ENCODE measurements at regions not wholly inside any gene's neighbourhood (a gene's known extent, or its start where the extent isn't known, plus 50 kb on each side); places are given as distances from the start of the nearest gene placed in this dataset.

DNA sequence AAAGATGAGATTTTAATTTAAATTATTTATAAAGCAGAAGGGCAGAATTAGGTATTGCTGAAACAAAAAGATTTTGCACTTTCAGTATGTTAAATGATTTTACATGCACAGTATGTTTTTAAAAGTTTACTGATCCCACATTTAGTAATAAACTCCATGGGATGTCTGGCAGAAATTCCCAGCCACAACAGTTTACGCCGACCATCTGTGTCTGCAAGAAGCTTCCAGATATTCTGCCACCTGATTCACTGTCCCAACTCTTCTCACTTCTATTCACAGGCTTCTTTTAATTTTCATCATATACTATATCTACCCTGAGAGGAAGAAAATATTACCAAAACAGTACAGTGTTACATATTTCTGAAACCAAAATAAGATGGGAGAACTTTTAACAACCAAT is 115.8 kb upstream of the IQCM start:
- DNase-seq: no peak

DNA sequence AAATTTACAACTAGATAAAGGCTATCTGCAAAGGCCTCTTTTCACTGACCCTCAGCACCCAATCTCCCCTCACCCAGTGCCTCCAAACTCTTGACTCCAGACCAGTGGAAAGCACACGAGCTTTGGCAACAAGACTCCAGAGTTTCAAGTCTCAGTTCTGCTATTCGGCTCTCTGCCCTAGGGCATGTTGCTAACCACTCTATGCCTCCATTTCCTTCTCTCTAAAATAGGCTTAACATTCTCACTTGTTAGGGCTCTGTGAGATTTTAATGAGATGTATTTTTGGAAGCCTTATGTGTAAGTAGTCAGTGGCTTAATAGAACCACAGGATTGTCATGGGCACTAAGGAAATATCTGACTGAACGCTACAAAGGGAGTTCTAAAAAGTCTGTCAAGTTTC is 116.5 kb upstream of the IQCM start:
- DNase-seq: no peak

- no peak for DNase-seq
These were observed 117.5 kb upstream of the IQCM start for GRCh38 chr4:149933120-149933519.

DNA sequence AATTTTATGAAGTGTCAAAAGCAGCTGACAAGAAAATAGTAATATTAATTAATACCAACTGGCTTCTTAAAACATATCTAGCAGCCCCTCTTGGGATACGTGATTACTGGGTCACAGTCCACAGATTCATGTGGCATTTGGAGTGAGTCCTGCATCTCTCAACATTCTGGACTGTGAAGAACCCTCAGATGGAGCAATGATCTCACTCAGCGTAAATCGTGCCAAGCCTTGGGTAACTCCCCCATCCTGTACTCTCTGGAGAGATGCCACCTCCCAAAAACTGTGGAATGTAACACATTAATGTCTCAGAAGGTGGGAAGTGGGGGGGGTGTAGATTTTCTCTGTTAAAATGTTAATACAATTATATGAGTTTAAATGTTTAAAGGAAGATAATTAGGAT is 118.2 kb upstream of the IQCM start:
- no peak for DNase-seq

GRCh38 chr4:149949381-149949780 is 128.9 kb upstream of the DCLK2 start:
- DNase-seq: no peak

DNA sequence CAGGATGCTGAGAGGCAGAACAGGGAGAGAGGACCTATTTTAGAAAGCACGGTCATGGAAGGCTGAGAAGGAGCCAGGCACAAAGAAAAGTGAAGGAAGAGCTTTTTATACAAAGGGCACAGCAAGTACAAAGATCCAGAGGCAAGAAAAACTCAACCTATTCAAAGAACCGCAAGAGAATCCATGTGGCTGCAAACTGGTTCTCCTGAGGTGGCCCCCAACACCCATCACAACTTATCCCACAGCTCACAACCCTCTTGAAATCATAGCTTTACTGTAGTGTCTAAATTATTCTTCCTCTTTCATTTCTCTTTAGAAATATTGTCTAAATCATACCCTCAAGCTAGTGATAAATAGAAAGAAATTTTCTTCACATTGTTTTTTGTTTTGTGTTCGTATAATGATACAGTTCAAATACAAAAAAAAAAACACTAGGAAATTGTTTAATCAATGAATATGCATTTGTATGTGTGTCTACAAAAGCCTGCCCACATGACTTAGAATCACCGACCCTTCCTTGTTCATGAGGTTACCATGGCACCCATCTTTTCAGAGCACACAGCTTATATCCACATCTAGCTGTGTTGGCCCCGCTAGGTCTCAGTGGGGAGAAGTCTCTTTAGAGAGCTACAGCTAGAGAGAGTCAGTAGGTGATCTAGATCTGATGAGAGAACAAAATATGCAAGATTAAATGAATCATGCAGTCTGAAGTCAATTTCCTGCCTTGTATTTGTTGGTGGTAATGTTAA is 126.9 kb upstream of the DCLK2 start:
- DNase-seq: no peak

GRCh38 chr4:149952101-149952500 is 126.1 kb upstream of the DCLK2 start:
- no peak for DNase-seq

GRCh38 chr4:149952716-149953115 is 125.5 kb upstream of the DCLK2 start:
- DNase-seq: no peak

- no peak for DNase-seq
These were observed 122.4 kb upstream of the DCLK2 start for GRCh38 chr4:149955780-149956390.

- no peak for DNase-seq
These were observed 121.6 kb upstream of the DCLK2 start for GRCh38 chr4:149956678-149957077.

DNA sequence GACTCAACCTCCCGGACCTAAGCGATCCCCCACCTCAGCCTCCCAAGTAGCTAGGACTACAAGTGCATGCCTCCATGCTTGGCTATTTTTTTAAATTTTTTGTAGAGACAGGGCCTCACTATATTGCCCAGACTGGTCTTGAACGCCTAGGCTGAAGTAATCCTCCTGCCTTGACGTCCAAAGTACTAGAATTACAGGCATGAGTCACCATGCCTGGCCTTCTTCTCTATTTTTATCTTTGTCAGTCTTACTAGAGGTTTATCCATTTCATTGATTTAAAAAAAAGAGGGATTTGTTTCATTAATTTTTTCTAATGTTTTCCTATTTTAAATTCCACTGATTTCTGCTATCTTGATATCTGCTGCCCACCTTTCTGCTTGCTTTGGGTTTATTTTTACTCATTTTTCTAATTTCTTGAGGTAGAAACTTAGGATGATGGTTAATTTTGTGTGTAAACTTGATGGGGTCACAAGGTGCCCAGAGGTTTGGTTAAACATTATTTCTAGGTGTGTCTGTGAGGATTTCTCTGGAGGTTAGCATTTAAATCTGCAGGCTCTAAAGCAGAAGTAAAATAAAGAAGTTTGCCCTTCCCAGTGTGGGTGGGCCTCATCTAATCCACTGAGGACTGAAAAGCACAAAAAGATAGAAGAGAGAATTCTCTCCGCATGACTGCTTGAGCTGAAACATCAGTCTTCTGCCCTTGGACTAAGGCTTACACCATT is 116.2 kb upstream of the DCLK2 start:
- DNase-seq: no peak

- DNase-seq: no peak
These were observed 114.0 kb upstream of the DCLK2 start for GRCh38 chr4:149964001-149964796.

- no peak for DNase-seq
These were observed 113.0 kb upstream of the DCLK2 start for GRCh38 chr4:149965206-149965605.

DNA sequence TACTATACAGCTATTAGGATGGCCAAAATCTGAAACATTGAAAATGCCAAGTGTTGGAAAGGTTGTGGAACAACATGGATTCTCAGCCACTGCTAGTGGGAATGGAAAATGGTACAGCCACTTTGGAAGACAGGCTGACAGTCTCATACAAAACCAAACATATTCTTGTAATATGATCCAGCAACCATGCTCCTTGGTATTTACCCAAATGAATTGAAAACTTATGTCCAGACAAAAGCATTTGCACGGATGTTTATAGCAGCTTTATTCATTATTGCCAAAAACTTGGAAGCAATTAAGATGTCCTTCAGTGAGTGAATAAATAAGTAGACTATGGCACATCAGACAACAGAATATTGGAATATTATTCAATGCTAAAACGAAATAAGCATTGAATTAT is 105.8 kb upstream of the DCLK2 start:
- no peak for DNase-seq

GRCh38 chr4:149973181-149973580 is 105.1 kb upstream of the DCLK2 start:
- no peak for DNase-seq

DNA sequence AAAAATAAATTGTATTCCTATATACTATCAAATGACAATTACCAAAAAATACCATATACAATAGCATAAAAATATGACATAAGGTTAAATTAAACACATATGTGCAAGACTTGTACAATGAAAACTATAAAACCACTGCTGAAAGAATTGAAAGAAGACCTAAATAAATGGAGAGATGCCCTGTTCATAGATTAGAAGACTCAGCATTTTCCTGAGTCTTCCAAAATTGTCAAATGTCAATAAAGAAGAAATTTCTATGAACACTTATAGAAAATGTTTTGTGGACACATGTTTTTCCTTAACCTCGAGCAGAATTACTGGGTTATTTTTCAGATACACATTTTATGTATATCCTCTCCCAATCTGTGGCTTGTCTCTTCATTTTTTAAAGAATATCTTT is 103.1 kb upstream of the DCLK2 start:
- no peak for DNase-seq

DNA sequence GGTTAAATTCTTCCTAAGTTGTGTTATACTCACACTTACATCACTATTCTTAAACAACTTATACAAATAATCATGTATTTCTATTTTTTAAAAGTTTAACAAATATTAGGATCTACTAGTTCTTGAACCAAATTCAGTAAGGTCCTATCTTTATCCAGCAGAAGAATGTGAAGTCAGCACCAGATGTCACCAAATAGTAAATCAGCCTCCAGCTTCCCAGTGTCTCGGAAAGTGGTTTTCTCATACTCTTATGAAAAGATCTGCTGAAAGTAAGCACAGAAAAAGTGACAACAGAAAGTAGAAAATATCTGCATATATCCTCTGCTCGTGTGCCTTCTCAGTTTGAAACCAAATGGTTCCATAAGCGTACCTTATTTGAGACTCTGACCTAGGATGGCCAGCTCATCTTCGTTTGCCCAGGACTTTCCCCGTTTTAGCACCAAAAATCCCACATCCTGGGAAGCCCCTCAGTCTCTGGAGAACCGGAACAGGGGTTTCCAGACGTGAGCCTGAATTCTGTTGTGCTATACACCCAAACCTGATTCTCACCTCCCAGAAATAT is 98.0 kb upstream of the DCLK2 start:
- no peak for DNase-seq

DNA sequence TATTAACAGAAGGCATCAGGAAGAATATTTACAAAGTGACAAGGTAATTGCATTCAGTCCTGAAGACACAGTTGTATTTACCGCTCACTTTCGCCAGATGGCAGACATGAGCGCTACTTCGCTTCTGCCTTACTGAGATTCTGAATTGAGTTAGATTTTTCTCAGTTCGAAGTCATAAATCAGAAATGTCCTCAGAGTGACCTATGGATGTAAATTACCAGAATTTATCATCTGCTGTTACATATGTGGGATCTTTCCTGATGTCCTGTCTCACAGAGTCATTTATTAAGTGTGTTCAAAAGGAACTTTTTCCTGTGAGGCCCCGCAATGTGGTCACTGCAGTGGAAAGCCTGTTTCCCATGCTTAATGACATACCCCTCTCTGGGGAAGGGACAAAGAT is 97.3 kb upstream of the DCLK2 start:
- peak; percentile 19 for DNase-seq

DNA sequence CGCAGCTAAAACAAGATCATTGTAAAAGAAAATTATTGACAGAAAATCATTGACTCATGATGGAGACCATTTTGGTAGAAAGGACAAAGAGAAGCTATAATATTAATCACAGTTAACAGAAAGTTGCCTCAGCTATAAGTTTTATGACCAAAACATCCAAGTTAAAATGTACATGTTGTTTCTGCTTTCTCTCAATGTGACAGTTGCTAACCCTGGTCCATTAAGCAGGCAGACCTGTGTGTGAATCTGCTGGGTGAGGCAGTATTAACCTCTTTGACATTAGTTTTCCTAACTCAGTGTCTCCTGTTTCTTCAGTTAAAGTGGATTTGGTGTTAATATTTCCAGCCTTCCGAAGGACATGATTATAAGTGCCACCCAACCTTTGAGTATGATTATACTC is 94.8 kb upstream of the DCLK2 start:
- no peak for DNase-seq

- DNase-seq: no peak
These were observed 94.3 kb upstream of the DCLK2 start for GRCh38 chr4:149983931-149984330.

GRCh38 chr4:149985981-149986380 is 92.3 kb upstream of the DCLK2 start:
- no peak for DNase-seq

DNA sequence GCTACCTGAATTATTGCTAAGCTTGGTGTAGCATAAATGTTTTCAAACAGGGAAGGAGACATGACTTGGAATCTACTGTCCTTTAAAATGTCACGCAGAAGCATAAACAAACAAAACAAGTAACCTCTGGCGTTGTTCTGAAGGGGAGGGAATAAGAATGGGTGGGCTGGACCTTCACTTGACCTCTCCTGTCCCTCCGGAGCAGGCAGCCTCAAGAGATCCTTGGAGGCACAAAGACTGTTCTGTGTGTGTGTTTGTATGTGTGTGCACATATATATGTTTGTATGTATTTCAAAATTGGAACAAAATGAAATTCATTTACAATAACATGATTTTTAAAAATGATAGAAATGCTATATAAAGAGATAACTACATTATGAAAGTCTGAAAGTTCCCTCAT is 91.3 kb upstream of the DCLK2 start:
- DNase-seq: no peak
